CD4-positive, alpha-beta T cell treated with Interleukin-10 for 1 hour (primary cell): ENCODE measurements at regions not wholly inside any gene's neighbourhood (a gene's known extent, or its start where the extent isn't known, plus 50 kb on each side); places are given as distances from the start of the nearest gene placed in this dataset.

Source experiments
- DNase-seq: peaks from one replicate; pipeline ENCODE4 v3.0.0-alpha.2; 2020

DNA sequence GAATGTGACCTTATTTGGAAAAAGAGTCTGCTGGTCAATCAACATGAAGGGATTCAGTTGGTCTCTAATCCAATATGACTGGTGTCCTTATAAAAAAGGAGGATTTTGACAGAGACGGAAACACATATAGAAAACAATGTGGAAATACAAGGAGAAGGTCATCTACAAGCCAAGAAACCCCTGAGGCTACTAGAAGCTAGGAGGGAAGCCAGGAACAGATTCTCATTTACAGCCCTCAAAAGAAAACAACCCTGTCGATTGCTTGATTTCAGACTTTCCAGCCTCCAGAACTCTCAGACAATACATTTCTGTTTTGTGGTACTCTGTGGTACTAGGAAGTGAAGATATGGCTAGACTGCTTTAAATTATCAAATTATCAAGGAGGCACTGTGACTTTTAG lies 162.9 kb upstream of the IGF1R start:
- DNase-seq: no peak

DNA sequence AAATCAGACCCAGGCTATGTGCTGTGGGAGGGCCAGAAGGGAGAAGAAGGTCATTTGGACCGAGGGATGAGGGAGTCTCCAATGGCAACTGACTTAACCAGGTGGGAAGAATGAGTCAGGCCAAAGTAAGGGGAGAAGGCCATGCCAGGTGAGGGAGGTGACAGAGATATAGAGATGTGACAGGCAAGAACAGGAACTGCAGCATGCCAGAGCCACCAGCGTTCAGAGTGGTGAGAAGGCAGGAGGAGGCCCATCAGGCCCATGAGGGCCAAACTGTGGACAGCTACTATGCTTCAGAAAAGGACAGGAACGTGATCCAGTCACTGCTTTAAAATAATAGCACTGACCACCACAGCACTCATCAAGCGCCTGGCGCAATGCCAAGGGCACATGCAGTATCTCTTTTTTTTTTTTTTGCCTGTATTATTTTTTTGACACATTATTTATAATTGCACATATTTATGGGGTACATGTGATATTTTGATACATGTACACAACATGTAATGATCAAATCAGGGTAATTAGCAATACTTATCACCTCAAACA lies 154.3 kb upstream of the IGF1R start:
- DNase-seq: no peak

DNA sequence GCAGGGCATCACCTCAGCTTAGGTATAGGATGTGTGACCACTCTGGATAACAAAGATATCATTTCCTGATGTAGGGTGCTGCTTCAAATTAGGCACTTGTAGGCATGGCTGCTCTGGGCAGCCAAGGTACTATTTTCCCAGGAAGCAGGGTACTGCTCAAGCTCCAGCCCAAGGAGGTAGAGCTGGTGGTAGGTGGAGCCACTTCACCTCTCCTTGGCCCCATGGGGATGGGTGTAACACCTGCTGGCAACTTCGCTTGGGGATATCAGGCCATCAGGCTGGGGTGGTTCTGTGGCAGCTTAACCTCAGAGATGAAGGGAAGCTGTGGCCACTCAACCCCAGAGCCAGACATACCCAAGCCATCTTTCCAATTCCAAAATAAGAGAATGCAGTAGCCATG lies 147.1 kb upstream of the IGF1R start:
- DNase-seq: no peak

DNA sequence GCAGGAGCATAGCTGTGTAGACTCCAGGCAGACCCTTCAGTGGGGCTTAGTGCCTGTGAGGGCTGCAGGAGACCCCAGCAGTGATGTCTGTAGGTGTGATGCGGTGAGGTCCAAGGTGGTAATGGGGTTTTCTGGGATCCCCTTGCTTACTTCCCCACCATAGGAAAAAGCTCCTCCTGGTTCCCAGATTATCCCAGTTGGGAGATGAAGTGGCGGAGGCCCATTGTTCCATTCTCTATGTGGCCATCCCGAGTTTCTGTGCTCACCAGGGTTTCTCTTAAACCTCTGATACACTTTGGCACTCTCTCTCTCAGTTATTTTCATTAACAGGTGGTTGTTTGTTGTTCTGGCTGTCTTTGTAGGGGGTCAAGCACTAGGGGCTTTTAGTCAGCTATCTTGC lies 146.7 kb upstream of the IGF1R start:
- DNase-seq: no peak

DNA sequence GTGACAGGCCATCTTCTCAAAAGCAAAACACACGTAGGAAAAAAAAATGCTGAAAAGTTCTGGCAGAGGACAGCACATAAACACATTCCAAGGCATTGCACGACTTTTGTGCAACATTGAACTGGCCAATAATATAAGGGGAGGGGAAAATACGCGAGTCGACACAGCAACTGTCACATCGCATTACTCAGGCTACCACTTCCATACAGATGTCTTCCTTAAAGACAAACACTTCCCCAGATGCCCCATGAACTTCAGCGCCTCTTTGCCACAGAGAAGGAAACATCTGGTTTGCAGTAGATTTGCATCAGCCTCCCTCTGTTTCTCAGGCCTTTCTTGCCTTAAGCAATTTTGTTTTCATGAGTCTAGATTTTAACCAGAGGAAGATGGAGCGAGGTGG lies 144.4 kb upstream of the IGF1R start:
- no peak for DNase-seq

DNA sequence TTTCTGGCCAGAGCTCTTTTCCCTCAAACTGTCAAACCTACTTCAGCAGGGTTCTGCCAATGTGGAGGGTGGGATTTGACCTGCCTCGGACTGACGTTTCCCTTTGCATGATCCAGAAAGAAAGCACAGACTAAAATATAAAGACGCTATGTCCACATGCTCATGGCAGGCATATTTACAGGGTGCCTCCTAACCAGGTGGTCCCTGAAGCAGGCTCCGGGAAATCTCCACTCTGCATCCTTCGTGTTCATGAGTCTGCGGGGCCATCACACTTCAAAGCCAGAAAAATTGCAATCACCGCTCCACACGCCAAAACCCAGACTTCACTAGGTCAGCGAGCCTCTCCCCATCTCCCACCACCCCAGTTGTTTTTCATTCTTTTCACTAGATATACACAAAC lies 143.3 kb upstream of the IGF1R start:
- no peak for DNase-seq

DNA sequence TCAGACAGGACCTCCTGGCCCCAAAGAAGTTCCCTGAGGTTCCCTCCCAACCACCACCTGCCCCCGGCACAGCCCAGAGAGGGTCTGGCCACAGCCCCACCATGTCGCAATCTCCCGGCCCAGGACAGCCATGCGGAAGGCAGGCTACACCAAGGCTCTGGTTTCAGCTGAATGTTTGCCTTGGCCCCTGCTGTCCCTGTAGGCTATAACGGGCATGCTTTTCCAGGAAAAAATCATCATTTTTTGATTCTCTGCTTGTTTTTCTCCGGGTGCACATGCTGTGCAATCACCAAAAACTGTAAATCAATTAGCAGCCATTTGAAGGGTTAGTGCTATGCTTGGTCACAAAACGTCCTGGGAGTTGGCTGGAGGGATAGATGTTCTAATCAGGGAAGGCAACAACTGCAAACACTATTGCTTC lies 142.7 kb upstream of the IGF1R start:
- DNase-seq: no peak

DNA sequence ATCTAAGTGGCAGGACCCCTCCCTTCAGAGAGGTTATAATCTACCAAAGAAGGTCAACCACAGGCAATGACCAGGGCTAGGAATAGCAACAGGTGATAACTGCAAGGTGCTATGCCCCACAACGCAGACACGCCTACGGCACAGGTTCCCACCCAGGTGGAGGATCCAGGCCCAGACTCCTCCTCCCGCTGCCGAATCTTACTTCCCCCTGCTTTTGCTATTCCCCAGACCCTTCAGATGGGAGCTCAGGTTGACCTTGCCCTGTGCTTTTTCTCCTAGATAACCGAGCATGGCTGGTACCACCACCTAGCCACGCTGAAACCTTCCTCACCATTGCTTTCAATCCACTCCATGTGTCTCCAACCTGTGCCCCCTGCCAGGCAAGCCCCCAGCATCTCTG lies 142.2 kb upstream of the IGF1R start:
- no peak for DNase-seq

DNA sequence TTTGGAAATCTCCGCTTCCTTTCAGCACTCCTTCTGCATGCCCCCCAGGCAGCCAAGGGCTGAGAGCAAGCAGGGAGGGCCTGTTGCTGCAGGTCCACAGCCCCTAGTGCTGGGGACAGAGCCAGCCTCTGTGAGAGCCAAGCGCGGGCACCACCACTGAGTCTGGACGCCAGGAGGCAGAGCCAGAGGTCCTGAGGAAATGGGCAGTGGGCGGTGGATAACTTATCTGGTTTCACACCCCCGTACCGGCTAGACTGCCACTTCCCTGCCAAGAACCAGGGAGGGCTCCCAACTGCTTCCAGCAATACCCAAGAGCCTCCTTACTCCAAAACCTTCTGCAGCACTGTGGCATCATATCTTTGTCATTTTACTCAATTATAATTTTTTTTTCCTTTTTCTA lies 141.6 kb upstream of the IGF1R start:
- DNase-seq: no peak

DNA sequence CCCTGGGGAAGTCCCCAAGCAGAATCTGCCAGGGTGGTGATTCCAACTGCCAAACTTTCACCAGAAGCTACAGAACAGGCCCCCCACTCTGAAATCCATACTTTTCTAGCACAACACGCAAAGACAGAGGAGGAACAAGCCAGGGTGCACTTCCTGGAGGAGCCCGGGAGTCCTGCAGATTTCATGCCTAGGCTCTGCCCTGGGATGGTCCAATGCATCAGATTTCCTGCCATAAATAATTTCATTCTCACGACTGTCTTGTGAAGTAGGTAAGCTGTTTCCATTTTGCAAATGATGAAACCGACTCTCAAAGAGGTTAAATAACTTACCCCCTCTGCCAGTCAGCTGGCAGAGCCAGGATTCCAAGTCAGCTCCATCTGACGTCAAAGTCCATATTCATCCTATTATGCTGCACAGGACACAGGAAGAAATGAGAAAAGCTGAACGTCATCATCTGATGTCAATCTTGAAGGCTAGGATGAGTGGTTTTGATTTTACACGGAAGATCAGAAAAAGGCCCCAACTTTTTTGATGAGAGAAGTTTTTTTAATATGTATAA lies 134.8 kb upstream of the IGF1R start:
- DNase-seq: no peak

DNA sequence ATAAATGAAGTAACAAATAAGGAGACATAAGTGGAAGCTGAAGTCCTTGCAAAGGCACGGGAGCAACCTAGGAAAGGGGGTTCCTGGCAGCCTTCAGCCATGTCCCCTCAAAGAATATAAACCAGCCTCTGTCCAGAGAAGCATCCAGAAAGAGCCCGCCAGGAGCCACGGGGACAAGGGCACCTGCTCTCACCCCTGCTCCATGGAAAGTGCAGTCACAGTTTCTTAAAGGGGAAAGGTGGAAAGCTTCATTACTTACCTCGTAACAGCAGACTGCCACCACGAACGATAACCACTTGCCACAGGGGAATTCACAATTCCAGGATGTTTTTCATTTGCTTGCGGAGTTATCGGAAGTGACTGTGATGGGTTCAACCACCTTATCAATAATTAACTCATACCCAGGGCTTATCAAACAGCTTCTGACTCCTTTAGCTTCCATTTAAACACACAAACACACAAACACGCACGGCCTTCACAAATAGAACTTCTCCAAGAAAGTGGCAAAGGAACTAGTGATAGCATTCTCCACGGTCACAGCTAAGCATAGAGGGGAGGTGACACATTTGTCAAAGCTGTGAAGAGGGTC lies 134.2 kb upstream of the IGF1R start:
- no peak for DNase-seq

DNA sequence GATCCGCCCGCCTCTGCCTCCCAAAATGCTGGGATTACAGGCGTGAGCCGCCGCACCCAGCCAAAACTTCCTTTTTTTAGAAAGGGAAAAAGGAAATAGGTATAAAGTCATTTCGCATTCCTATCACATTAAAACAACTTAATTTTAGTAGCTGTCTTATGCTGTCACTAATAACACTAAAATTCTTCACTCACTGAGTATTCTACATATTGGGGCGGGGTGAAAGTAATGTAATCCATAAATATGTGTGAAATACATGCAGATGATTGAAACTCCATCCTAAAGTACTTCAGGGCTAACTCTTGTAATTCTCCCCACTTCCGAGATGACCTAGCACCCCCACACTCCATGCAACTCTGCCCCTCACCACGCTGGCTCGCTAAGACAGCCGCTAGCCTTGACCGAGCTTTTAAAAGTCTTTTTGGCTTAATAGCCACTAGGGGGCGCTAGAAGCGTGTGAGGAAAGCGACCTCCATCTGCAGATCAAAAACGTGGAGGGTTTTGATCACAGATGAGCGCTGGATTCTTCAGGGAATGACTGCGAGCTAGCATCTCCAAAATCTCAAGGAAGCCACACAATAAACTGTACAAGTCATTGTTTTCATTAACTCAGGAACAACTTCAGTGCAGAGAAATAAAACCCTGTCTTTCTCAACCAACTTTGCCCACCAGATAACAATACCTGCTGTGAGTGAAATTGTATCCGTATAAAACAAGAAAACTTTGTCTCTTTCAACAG lies 129.3 kb upstream of the IGF1R start:
- DNase-seq: peak; percentile 57

DNA sequence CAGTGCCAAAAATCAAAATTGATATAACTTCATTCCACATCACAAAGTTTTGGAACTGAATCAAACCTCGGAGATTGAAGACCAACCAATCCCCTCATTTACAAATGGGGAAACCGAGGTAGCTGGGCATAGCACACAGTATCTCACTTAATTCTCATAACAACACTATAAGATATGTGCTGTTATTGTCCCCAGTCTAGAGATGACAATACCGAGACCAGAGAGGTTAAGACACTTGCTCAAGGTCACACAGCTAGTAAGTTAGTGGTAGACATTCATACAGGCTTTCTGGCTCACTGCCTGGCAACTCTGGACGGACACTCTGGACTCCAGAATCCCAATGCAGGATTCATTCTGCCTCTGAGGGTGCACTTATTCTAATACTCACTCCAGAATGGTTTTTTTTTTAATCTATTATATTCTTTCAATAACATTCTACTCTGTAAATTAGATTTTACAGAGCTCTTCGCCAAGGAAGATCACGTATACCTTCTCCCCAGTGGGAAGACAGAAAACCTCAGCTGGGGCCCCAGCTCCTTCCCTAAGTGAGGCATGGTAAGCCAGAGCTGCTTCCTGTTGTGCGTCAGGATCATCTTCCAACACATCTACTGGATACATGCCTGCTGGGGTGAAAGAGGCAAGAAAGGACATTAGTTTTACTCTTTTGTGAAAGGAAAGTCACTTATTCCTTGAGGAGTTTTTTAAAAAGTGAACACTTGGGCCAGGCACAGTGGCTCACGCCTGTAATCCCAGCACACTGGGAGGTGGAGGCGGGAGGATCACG lies 128.4 kb upstream of the IGF1R start:
- no peak for DNase-seq

DNA sequence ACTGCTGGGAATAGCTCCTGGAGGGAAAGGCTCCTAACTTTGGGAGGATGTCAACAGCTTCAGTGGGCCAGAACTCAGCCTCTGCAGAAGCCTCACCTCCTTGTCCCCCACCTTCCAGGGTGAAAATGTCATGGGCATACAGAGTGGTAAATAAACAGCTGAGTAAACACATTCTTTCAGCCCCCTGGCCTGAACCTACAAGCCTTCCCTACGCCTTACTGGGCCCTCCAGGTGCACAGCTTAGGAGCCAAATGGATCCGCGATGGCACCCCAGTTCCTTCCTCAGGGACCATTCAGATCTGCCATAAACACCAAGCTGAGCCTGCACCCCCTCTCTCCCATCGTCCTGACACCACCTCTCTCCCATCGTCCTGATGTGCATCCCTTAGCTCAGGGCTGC lies 126.2 kb upstream of the IGF1R start:
- DNase-seq: no peak

DNA sequence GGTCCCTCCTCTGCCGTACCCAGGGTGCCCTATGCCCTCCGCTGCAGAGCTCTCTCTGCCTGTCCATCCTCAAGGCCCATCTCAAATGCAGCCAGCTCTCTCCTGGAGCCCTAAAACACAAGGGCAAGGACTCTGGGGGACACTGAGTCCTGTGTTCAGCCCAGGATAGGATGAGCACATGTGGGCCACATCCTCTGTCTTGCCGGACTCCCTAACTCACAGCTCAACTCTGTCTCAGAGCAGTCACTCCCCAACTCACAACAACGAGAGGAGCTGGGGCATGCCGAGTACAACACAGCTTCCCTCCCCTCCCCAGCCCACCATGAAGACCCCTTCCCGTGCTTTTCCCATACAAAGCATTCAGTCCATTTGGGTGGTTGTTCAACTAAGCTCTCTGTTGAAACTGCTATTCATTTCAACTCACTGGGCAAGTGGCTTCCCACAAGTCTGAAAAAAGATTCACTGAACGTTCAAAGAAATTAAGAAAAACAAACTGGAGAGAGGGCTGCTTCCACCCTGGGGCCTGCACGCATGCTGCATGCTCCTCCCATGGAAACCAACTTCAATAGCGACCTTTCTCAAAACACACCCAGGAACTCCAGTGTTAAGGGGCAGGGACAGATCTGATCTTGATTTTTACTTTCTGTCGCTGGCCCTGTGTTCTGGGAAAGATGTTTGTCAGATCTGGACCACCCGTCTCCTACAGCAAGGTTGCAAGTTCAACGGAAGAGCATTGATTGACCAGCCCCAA lies 124.3 kb upstream of the IGF1R start:
- DNase-seq: no peak

DNA sequence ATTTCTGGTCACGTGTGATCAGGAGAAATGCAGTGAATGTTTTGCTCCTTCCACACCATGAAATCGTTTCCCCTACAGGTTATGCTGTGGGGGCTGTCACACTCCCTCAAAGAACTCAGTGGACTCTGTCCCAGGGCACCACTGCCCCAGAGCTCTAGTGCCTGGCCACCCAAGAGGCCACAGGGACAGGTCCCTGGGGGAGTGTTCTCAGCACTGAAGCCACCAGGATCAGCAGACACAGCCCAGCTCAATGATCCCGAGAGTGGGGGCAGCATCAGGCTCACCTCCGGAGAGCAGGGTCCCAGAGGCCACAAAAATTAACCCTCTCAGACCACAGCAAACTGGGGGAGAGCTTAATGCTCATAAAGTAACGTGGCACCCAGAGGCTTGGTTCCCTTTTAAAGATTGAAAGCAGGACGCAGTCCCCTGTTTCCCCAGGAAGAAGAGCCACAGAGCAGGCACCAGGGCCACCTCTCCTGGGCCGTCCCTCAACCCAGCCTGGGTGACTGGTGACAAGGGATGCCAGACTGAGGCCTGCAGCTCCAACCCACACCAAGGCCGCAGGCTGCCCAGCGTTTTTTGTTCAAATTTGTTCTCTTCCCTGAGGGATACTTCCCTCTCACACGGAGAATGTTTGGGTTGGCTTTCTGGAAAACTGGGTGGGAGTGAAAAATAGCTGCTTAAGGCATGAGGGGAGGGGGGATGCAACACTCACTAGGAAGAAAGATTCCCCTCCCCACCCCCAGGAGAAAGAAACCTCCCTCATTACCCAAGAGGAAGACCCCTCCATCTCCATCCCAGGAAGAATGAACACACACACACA lies 123.3 kb upstream of the IGF1R start:
- no peak for DNase-seq

DNA sequence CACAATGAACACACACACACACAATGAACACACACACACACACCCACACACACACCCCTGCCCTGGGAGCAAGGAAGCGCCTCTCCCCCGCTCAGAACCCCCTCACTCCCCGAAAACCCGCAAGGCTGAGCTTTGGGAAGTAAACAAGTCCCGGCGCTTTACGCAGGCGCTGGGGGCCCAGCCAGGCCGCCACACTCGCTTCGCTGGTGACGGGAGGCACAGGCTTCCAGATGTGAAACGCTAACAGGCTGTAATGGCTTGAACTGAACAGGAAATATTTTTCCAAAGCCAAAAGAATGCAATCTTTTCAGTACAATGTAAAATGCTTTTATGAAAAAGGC lies 122.7 kb upstream of the IGF1R start:
- no peak for DNase-seq

DNA sequence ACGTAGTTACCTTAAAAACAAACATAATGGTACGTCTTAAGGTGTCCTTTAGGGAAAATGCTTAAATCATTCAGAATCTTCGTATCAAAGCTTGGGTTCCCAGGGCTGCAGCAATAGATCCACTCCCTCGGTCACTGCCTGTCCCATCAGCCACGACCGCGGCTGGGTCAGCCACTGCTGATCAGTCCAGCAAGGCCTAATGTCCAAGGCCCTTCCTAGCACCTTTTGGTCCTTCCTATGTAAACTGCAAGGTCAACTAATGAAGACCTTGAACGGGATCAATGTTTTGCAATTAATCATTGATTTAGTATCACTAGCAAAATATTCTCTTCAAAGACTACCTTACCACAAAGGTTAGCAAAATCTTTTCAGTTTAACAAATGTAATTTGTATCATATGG lies 122.2 kb upstream of the IGF1R start:
- DNase-seq: no peak

DNA sequence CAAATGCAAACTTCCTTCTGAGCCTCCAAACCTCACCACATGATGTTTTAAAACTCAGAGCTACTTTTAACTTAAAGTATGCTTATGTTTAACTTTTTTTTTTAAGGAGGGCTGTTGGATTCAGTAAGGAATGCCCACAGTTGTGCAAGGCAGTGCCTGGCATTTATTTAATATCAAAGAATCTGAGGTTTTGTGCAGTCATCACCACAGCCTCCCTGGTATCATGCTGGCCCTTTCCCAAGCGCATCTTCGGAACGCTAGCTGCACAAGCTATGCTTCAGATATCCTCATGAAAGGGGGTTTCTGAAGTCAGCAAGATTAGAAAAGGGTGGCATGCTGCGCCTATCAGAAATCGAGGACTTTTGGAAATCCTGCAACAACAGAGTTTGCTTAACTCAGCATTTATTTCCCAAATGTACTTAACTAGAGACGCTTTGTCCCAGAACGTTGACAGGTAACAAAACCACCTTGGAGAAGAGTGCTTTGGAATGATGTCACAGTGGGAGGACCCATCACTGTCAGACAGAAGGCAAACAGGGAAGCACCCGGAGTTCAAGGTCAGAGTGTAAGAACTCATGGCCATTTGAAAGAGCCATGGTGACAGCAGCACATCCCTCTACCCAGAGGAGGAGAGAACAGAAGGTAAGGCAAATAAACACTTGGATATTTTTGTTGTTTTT lies 120.2 kb upstream of the IGF1R start:
- DNase-seq: no peak

DNA sequence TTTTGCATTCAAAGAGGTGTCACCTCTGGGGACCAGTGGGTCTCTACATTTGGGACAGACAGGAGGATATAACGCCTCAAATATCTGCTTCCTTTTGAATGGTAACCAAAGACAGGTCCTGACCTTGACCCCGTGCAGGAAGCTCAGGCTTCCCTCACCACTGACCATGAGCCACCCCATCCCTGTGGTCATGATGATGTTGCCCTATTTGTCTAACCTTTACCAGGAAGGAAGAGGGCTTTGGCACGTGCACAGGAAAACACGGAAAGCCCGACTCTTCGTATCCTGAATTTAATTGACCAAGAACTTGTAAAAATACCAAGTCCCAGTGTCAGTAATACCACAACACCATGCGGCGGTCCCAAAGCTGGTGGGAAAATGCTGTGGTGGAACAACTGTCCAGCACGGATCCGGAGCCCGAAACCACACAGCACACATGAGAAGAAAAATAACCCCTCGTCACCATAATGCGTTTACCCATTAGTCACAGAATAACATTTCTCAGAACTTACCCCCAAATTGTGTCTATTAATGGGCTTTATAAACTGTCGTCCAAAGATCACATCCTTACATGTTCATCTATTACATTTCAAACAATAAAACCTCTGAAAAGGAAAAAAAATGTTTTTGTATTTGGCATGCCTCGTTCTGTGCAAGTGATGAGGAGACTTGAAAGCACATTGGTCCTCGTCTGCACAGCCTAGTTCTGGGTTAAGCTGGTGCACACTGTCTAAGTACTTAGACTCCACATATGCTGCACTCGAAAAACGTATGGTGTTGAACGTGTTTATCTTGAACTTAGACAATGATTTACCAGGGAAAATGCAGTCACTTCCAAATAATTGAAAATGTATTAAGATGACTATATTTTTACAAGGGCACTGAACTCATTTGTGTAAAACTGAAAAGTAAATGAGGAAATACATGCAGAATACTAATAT lies 118.9 kb upstream of the IGF1R start:
- DNase-seq: no peak
